HCT116 (cell line): ENCODE measurements at regions not wholly inside any gene's neighbourhood (a gene's known extent, or its start where the extent isn't known, plus 50 kb on each side); places are given as distances from the start of the nearest gene placed in this dataset.

Experiments
- ATAC-seq: fragments of 200-7000 bp; cut with Tn5 transposase; 2 replicates; pipeline ENCODE4 v1.9.1; 2020; ENCODE audit warnings: mild to moderate bottlenecking, moderate library complexity
- BruUV-seq: library from RNA; stranded (reverse); fragments of 400-500 nt; replicated peaks from 2 replicates; lab custom pipeline; 2021; lab: Mats Ljungman, UMichigan
- CTCF ChIA-PET: fragments of 300-600 bp; sonication (Branson Sonifier 250); formaldehyde crosslinking; loops from one replicate; lab custom pipeline; 2021; ENCODE audit warnings: antibody characterized with exemption; lab: Charles Lee
- POLR2A ChIA-PET: fragments of 300-600, 350-600 bp; sonication (Branson Sonifier 250); formaldehyde crosslinking; loops from one replicate; lab custom pipeline; 2021; ENCODE audit warnings: antibody characterized with exemption; lab: Charles Lee
- RAD21 ChIA-PET, 2 experiments: fragments of 300-600 bp; sonication (Branson Sonifier 250); formaldehyde crosslinking; loops; one replicate each; lab custom pipeline; 2023; ENCODE audit warnings: low total read pairs in 2 of 2; ENCODE audit not compliant: uncharacterized antibody in 2 of 2, unreplicated experiment in 2 of 2, low non-redundant PET in 1 of 2; lab: Charles Lee
- DNase-seq: peaks from one replicate; pipeline ENCODE4 v3.0.0-alpha.2; 2010; ENCODE audit warnings: low read depth, low spot score
- H2AFZ ChIP-seq: fragments of 200-600 bp; shearing (Covaris generic), sonication (generic); 2 replicates; pipeline ENCODE4 v1.6.1; 2017; ENCODE audit warnings: low read depth, mixed run types, mixed read lengths, antibody characterized with exemption, low read length; ENCODE audit not compliant: poor library complexity, severe bottlenecking
- H3K27ac ChIP-seq: 2 replicates; pipeline ENCODE4 v1.5.1; 2012; ENCODE audit warnings: low read depth, low read length
- H3K27me3 ChIP-seq: fragments of 200-600 bp; sonication (generic); 2 replicates; pipeline ENCODE4 v1.6.1; 2016; ENCODE audit warnings: mixed run types, low read length, mixed read lengths; ENCODE audit not compliant: insufficient read depth
- H3K36me3 ChIP-seq, 2 experiments: fragments of 200-500 bp in 1 of 2; fragments of 200-600 bp in 1 of 2; sonication (Bioruptor generic) in 1 of 2; sonication (generic) in 1 of 2; 2 replicates each; pipeline versions ENCODE4 v1.5.1 to v1.6.1; 2014 to 2016; ENCODE audit warnings: low read length in 2 of 2, inconsistent platforms in 1 of 2, mixed read lengths in 1 of 2, mixed run types in 1 of 2; ENCODE audit not compliant: insufficient read depth in 2 of 2, control insufficient read depth in 1 of 2
- H3K4me1 ChIP-seq, 2 experiments: fragments of 200-600 bp in 1 of 2; sonication (generic) in 1 of 2; 2 replicates each; pipeline versions ENCODE4 v1.5.1 to v1.6.1; 2012 to 2017; ENCODE audit warnings: low read length in 2 of 2, inconsistent platforms in 1 of 2, mild to moderate bottlenecking in 1 of 2, mixed read lengths in 1 of 2, mixed run types in 1 of 2, moderate library complexity in 1 of 2; ENCODE audit not compliant: insufficient read depth in 2 of 2, control insufficient read depth in 1 of 2
- H3K4me2 ChIP-seq: fragments of 200-600 bp; sonication (generic); 2 replicates; pipeline ENCODE4 v1.6.1; 2017; ENCODE audit warnings: mixed run types, low read length, mixed read lengths
- H3K4me3 ChIP-seq, 2 experiments: fragments of 200-600 bp in 1 of 2; sonication (generic) in 1 of 2; replicated peaks in 1 of 2; 2 replicates each; pipeline ENCODE4 v1.5.1; 2011 to 2016; ENCODE audit warnings: low read length in 2 of 2, control low read depth in 1 of 2, low read depth in 1 of 2, mild to moderate bottlenecking in 1 of 2, mixed read lengths in 1 of 2, mixed run types in 1 of 2
- H3K79me2 ChIP-seq: fragments of 200-600 bp; sonication (generic); 2 replicates; pipeline ENCODE4 v1.6.1; 2017; ENCODE audit warnings: mild to moderate bottlenecking, mixed run types, low read length, moderate library complexity, mixed read lengths; ENCODE audit not compliant: insufficient read depth
- H3K9ac ChIP-seq: fragments of 200-600 bp; sonication (generic); 2 replicates; pipeline ENCODE4 v1.6.1; 2016; ENCODE audit warnings: low read length, mixed read lengths
- H3K9me2 ChIP-seq: fragments of 200-600 bp; sonication (generic), shearing (Covaris generic); 2 replicates; pipeline ENCODE4 v1.6.1; 2017; ENCODE audit warnings: mixed run types, mild to moderate bottlenecking, moderate library complexity; ENCODE audit not compliant: insufficient read depth
- H3K9me3 ChIP-seq, 2 experiments: fragments of 200-500 bp in 1 of 2; fragments of 200-600 bp in 1 of 2; sonication (Bioruptor generic) in 1 of 2; sonication (generic) in 1 of 2; 2 replicates each; pipeline ENCODE4 v1.6.1; 2014 to 2017; ENCODE audit warnings: low read length in 2 of 2, mixed read lengths in 2 of 2, inconsistent platforms in 1 of 2, low read depth in 1 of 2, mild to moderate bottlenecking in 1 of 2, mixed run types in 1 of 2, moderate library complexity in 1 of 2; ENCODE audit not compliant: control insufficient read depth in 1 of 2, insufficient read depth in 1 of 2
- H4K20me1 ChIP-seq: fragments of 200-600 bp; sonication (generic), shearing (Covaris generic); 2 replicates; pipeline ENCODE4 v1.6.1; 2017; ENCODE audit warnings: mixed run types, mild to moderate bottlenecking, moderate library complexity; ENCODE audit not compliant: insufficient read depth
- CBX3 ChIP-seq: IDR thresholded peaks from 2 replicates; pipeline ENCODE4 v1.6.1; 2012; ENCODE audit warnings: low read depth
- CEBPB ChIP-seq: IDR thresholded peaks from 2 replicates; pipeline ENCODE4 v1.6.1; 2012; ENCODE audit warnings: low read depth
- EGR1 ChIP-seq: IDR thresholded peaks from 2 replicates; pipeline ENCODE4 v1.6.1; 2012; ENCODE audit warnings: low read depth
- ELF1 ChIP-seq: IDR thresholded peaks from 2 replicates; pipeline ENCODE4 v1.6.1; 2012; ENCODE audit warnings: low read depth, borderline replicate concordance
- EZH2phosphoT487 ChIP-seq: fragments of 200-600 bp; IDR thresholded peaks from 2 replicates; pipeline ENCODE4 v1.6.1; 2018; ENCODE audit warnings: antibody characterized with exemption, borderline replicate concordance
- FOSL1 ChIP-seq: IDR thresholded peaks from 2 replicates; pipeline ENCODE4 v1.6.1; 2012; ENCODE audit warnings: low read depth
- POLR2A ChIP-seq: IDR thresholded peaks from 2 replicates; pipeline ENCODE4 v1.7.0; 2011; ENCODE audit warnings: borderline replicate concordance; ENCODE audit not compliant: insufficient read depth, insufficient read length; ENCODE audit errors: extremely low read depth
- POLR2AphosphoS5 ChIP-seq: IDR thresholded peaks from 2 replicates; pipeline ENCODE4 v1.6.1; 2011; ENCODE audit warnings: mild to moderate bottlenecking, low read depth, low read length, moderate library complexity
- RAD21 ChIP-seq: IDR thresholded peaks from 2 replicates; pipeline ENCODE4 v1.6.1; 2012; ENCODE audit warnings: low read depth, mild to moderate bottlenecking
- SIN3A ChIP-seq: IDR thresholded peaks from 2 replicates; pipeline ENCODE4 v1.6.1; 2012; ENCODE audit warnings: low read depth
- SRF ChIP-seq: IDR thresholded peaks from 2 replicates; pipeline ENCODE4 v1.6.1; 2012; ENCODE audit warnings: low read depth
- YY1 ChIP-seq: IDR thresholded peaks from 2 replicates; pipeline ENCODE4 v1.6.1; 2011; ENCODE audit warnings: low read length, low read depth, moderate library complexity, mild to moderate bottlenecking; ENCODE audit not compliant: insufficient replicate concordance; ENCODE audit errors: extremely low read depth
- ZFX ChIP-seq: fragments of 450-650 bp; IDR thresholded peaks from 2 replicates; pipeline ENCODE4 v1.6.1; 2017
- ZNF274 ChIP-seq: fragments of 200-500 bp; sonication (Bioruptor generic); IDR thresholded peaks from 2 replicates; pipeline ENCODE4 v1.6.1; 2014; ENCODE audit warnings: mild to moderate bottlenecking, low read depth, low read length, inconsistent platforms
- intact Hi-C: fragments of 100-400 bp; cut with micrococcal nuclease; formaldehyde crosslinking; loops from 2 replicates; pipeline ENCODE4 v1.10.0; 2022
- TF ChIP-seq, protein P1 (sequence below): IDR thresholded peaks from 2 replicates; pipeline ENCODE4 v1.6.1; 2012
- TF ChIP-seq, protein P2 (sequence below), 3 experiments: fragments of 200-600 bp in 1 of 3; sonication (generic) in 1 of 3; IDR thresholded peaks in 2 of 3; conservative IDR thresholded peaks in 1 of 3; 2 replicates each; pipeline ENCODE4 v1.5.1; 2012 to 2017; ENCODE audit warnings: low read depth in 2 of 3, low read length in 2 of 3, antibody characterized with exemption in 1 of 3, borderline replicate concordance in 1 of 3, control low read depth in 1 of 3, mild to moderate bottlenecking in 1 of 3, mixed read lengths in 1 of 3, mixed run types in 1 of 3, moderate library complexity in 1 of 3; ENCODE audit not compliant: insufficient read depth in 1 of 3
- TF ChIP-seq, protein P3 (sequence below): IDR thresholded peaks from 2 replicates; pipeline ENCODE4 v1.6.1; 2012
- TF ChIP-seq, protein P4 (sequence below): IDR thresholded peaks from 2 replicates; pipeline ENCODE4 v1.6.1; 2011; ENCODE audit warnings: mild to moderate bottlenecking, low read length, moderate library complexity; ENCODE audit not compliant: insufficient replicate concordance; ENCODE audit errors: extremely low read depth

DNA sequence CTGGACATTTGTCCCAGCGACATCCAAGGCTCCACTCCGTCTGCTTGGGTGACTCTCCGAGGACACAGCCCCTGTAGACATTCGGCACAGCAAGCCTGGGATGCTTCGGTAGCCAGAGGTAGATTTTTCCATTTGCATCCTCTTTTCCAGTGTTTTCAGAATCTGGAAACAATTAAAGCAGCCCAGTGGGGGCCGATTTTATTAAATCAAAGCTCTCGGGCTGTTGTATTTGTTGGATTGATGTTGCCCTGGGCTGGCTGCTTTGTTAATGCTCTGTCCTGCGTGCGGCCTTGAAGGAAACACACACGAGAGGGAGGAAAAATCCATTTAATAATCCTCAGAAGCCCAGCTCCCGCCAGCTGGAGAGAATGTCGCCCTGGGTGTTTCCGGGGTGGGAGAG is 158.1 kb upstream of the CIBAR2 start:
- BruUV-seq, result no TSS peak
- Histone ChIP-seq H3K9me3 (no peaks in the 10 kb centered on the region), H2AFZ (no peak overlapping the region), H3K4me3 (no peak overlapping the region), H3K4me1 (no peaks in the 10 kb centered on the region)
- no peak for DNase-seq
- RAD21 ChIA-PET, result no interaction called here
- TF ChIP-seq, protein P1, sequence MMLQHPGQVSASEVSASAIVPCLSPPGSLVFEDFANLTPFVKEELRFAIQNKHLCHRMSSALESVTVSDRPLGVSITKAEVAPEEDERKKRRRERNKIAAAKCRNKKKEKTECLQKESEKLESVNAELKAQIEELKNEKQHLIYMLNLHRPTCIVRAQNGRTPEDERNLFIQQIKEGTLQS, result no peak
- TF ChIP-seq SRF (no peak), EGR1 (no peak), CEBPB (no peak), ZFX (no peak), ZNF274 (no peak), RAD21 (no peak), FOSL1 (no peak)
- TF ChIP-seq, protein P2, sequence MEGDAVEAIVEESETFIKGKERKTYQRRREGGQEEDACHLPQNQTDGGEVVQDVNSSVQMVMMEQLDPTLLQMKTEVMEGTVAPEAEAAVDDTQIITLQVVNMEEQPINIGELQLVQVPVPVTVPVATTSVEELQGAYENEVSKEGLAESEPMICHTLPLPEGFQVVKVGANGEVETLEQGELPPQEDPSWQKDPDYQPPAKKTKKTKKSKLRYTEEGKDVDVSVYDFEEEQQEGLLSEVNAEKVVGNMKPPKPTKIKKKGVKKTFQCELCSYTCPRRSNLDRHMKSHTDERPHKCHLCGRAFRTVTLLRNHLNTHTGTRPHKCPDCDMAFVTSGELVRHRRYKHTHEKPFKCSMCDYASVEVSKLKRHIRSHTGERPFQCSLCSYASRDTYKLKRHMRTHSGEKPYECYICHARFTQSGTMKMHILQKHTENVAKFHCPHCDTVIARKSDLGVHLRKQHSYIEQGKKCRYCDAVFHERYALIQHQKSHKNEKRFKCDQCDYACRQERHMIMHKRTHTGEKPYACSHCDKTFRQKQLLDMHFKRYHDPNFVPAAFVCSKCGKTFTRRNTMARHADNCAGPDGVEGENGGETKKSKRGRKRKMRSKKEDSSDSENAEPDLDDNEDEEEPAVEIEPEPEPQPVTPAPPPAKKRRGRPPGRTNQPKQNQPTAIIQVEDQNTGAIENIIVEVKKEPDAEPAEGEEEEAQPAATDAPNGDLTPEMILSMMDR (IDR thresholded peaks at IDR 0.05 in 2 of 3, conservative IDR thresholded peaks at IDR 0.05 in 1 of 3; ENCODE audit: borderline replicate concordance in 1 of 3, insufficient read depth in 1 of 3, low read depth in 2 of 3, low read length in 2 of 3), result no peak
- TF ChIP-seq, all 23 proteins: peak for 0
- no peak for ATAC-seq
- no peak overlapping the region for H3K27ac ChIP-seq
- H4K20me1 ChIP-seq, result no peaks in the 10 kb centered on the region; the same call in 1 of the 2 replicates
- H3K9ac ChIP-seq, result no peak overlapping the region
- POLR2A ChIA-PET, result no interaction called here
- CTCF ChIA-PET, result no interaction called here
- H3K9me2 ChIP-seq, result no peaks in the 10 kb centered on the region
- H3K27me3 ChIP-seq, result no peaks in the 10 kb centered on the region
- no peaks in the 10 kb centered on the region; the same call in 1 of the 2 replicates for H3K79me2 ChIP-seq
- no peak overlapping the region for H3K4me2 ChIP-seq
- H3K36me3 ChIP-seq, result no peaks in the 10 kb centered on the region
- intact Hi-C loops, result no loop called here

DNA sequence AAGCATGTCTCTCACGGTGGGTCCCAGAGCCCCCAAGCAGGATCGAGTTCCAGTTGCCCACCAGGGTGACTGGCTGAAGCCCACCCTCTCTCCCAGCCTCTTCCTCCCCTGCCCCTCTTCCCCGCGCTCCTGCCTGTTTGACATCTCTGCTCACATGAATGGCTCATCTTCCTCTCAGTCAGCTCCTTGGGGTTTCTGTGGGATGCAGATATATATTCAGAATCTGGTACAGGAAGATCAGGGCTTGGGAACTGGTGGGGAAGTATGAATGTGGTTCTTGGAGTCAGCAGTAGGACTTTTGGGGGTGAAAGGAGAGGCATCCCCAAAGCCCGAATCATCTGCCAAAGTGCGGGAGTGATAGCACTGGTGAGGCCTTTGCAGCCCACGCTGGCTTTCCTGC is 158.9 kb upstream of the CIBAR2 start:
- intact Hi-C loops, result no loop called here
- H3K9me2 ChIP-seq, result no peaks in the 10 kb centered on the region
- no peak overlapping the region for H2AFZ ChIP-seq
- ChIA-PET RAD21 (no interaction called here), POLR2A (no interaction called here), CTCF (no interaction called here)
- H3K4me1 ChIP-seq, result no peaks in the 10 kb centered on the region
- BruUV-seq, result no TSS peak
- no peaks in the 10 kb centered on the region; the same call in 1 of the 2 replicates for H3K79me2 ChIP-seq
- H3K9me3 ChIP-seq, result no peaks in the 10 kb centered on the region
- H3K27me3 ChIP-seq, result no peaks in the 10 kb centered on the region
- DNase-seq, result no peak
- H3K27ac ChIP-seq, result no peak overlapping the region
- H4K20me1 ChIP-seq, result no peaks in the 10 kb centered on the region; the same call in 1 of the 2 replicates
- H3K36me3 ChIP-seq, result no peaks in the 10 kb centered on the region
- no peak for ATAC-seq
- H3K9ac ChIP-seq, result no peak overlapping the region
- no peak overlapping the region for H3K4me3 ChIP-seq
- H3K4me2 ChIP-seq, result no peak overlapping the region
- no peak for TF ChIP-seq ZFX
- TF ChIP-seq, protein P1, result no peak
- TF ChIP-seq POLR2A, result no peak
- no peak for TF ChIP-seq YY1
- TF ChIP-seq POLR2AphosphoS5, result no peak
- no peak for TF ChIP-seq FOSL1
- TF ChIP-seq, protein P3, sequence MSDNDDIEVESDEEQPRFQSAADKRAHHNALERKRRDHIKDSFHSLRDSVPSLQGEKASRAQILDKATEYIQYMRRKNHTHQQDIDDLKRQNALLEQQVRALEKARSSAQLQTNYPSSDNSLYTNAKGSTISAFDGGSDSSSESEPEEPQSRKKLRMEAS, result no peak
- TF ChIP-seq ELF1, result no peak
- TF ChIP-seq, protein P4, sequence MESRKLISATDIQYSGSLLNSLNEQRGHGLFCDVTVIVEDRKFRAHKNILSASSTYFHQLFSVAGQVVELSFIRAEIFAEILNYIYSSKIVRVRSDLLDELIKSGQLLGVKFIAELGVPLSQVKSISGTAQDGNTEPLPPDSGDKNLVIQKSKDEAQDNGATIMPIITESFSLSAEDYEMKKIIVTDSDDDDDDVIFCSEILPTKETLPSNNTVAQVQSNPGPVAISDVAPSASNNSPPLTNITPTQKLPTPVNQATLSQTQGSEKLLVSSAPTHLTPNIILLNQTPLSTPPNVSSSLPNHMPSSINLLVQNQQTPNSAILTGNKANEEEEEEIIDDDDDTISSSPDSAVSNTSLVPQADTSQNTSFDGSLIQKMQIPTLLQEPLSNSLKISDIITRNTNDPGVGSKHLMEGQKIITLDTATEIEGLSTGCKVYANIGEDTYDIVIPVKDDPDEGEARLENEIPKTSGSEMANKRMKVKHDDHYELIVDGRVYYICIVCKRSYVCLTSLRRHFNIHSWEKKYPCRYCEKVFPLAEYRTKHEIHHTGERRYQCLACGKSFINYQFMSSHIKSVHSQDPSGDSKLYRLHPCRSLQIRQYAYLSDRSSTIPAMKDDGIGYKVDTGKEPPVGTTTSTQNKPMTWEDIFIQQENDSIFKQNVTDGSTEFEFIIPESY, result no peak
- no peak for TF ChIP-seq EZH2phosphoT487
- TF ChIP-seq SIN3A, result no peak
- no peak for TF ChIP-seq ZNF274
- no peak for TF ChIP-seq CBX3
- no peak for TF ChIP-seq EGR1
